Prostate gland (tissue), 2 donors: ENCODE measurements at regions not wholly inside any gene's neighbourhood (a gene's known extent, or its start where the extent isn't known, plus 50 kb on each side); places are given as distances from the start of the nearest gene placed in this dataset.

Source experiments
- POLR2A ChIP-seq: fragments of 450-650 bp; IDR thresholded peaks from one replicate; pipeline ENCODE4 v1.6.1; 2016; ENCODE audit warnings: antibody characterized with exemption, mild to moderate bottlenecking
- TF ChIP-seq, protein P1 (sequence below), 4 experiments: fragments of 200-600 bp in 2 of 4; fragments of 450-650 bp in 2 of 4; sonication (generic) in 2 of 4; IDR thresholded peaks; 1 replicate in 3 of 4; 2 replicates in 1 of 4; pipeline ENCODE4 v1.5.1; 2016 to 2019; ENCODE audit warnings: antibody characterized with exemption in 4 of 4, mild to moderate bottlenecking in 2 of 4, moderate library complexity in 2 of 4

- TF ChIP-seq, protein P1, sequence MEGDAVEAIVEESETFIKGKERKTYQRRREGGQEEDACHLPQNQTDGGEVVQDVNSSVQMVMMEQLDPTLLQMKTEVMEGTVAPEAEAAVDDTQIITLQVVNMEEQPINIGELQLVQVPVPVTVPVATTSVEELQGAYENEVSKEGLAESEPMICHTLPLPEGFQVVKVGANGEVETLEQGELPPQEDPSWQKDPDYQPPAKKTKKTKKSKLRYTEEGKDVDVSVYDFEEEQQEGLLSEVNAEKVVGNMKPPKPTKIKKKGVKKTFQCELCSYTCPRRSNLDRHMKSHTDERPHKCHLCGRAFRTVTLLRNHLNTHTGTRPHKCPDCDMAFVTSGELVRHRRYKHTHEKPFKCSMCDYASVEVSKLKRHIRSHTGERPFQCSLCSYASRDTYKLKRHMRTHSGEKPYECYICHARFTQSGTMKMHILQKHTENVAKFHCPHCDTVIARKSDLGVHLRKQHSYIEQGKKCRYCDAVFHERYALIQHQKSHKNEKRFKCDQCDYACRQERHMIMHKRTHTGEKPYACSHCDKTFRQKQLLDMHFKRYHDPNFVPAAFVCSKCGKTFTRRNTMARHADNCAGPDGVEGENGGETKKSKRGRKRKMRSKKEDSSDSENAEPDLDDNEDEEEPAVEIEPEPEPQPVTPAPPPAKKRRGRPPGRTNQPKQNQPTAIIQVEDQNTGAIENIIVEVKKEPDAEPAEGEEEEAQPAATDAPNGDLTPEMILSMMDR (IDR thresholded peaks at IDR 0.05), result no peak
- TF ChIP-seq POLR2A, result no peak
Measured at GRCh38 chr9:135282808-135283207, 195.3 kb downstream of the OLFM1 start.
